ENCODE measurements at regions not wholly inside any gene's neighbourhood (a gene's known extent, or its start where the extent isn't known, plus 50 kb on each side); places are given as distances from the start of the nearest gene placed in this dataset.
A peak's percentile ranks its signal among the peaks of the same experiment; 100 is the strongest.
"Not testable (repeated sequence)": the region's sequence is repeated elsewhere in the genome, so short reads cannot be mapped to it uniquely, and the experiment has no call there.

- DNase-seq, result no peak
These were observed 269.4 kb downstream of the CRLF2 start for GRCh38 chrX:943035-943434.

DNA sequence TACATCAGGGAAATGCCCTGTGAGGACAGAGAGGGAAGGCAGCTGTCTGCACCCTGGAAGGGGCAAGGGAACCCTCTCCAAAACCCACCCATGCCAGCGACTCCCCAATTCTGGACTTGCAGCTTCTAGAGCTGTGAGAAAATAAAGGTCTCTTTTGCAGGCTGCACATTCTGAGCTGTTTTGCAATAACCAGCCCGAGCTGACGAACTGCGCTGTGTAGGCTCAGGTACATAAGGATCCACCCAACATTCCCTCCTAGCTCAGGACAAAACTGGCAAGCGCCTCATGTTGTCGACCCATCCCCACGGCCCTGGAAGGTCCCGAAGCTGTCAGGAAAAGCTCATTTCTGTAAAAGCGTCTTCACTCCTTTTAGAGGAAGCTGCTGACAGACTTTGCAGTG, 271.8 kb downstream of the CRLF2 start:
- DNase-seq, result no peak

DNA sequence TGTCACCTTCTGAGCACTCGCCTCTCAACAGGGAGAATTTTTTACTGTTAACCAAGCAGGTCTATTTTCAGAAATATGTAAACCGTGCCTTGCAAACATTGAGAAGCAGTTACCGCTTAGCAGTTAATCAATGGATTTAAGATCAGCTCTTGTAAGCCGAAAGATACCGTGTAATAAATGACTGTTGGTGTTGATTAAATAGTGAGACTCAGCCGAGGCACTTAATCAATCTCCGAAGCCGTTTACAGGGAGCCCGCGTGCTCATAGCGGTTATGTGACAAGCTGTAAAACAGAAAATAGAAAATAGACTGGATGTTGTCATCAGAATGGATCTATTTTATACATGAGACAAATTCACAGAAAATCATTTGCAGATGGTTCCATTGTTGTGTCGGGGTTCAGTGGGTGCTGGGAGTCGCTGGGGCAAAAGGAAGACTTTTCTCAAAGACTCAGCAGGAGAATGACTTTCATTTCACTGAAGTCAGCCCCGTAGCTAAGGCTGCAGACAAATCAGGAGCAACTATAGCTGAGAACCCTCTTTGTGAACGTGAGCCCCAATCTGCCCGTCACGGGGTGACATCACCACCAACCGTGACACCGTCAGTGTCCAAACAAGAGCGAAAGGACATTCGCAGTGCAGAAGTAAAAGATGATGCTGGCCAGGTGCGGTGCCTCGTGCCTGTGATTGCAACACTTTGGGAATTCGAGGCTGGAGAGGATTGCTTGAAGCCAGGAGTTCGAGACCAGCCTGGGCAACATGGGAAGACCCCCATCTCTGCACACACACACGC, 275.3 kb downstream of the CRLF2 start:
- no peak for DNase-seq

- no peak for DNase-seq
These were observed 278.8 kb downstream of the CRLF2 start for GRCh38 chrX:933611-934010.

DNA sequence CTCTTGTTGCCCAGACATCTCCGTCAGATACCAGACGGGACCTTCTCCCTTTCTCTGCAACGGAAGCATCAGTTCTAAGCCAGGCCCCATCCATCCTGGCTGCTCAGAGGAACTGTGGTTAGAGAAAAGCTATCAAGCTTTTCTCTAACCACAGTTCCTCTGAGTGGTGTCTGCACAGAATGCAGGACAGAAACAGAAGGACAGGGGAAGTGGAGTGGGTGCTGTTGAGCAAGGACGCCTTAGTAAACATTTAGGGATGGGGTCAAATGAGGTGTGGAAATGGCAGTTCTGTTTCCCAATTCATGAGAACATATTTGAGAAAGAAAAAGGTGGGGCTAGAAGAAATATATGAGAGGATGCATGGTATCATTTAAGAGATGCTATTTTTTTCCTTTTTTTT, 283.8 kb downstream of the CRLF2 start:
- DNase-seq, result no peak

DNA sequence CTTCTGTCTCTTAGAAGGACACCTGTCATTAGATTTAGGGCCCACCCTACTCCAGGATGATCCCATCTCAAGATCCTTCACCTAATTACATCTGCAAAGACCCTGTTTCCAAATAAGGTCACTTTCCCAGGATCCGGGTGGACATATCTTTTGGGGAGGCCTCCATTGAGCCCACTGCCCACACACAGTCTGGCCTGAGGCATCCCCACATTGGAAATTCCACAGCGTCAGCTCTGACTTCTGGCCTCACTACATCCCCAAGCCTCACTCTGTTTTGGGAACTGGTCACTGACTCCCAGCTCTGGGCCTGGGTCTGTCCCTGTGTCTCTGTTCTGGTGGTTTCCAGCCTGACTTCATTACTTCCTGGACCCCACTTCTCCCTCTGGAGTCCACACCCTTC, 285.5 kb downstream of the CRLF2 start:
- DNase-seq, result no peak

GRCh38 chrX:926070-926469, 286.4 kb downstream of the CRLF2 start:
- no peak for DNase-seq

DNA sequence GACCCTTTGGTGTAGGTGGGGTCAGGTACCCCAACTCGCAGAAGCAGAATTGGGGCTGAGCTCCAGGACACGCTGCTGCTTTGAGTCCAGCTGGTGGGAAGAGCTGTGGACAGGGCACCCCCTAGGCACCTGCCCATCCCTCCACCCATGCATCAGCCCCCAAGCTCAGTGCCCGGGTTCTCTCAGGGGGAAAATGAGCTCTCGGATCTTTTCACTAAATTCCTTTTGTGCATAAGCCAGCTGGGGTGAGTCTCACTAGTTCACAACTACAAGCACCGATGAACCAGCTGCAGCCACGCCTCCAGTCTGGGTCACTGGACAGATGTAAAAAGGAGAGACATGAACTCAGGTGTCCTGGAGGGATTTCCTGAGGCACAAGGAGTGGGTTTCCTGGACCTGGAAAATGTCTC, 286.8 kb downstream of the CRLF2 start:
- no peak for DNase-seq

GRCh38 chrX:925094-925493, 287.4 kb downstream of the CRLF2 start:
- no peak for DNase-seq

- no peak for DNase-seq
These were observed 288.4 kb downstream of the CRLF2 start for GRCh38 chrX:924017-924416.

- DNase-seq, result peak; percentile 67
These were observed 289.7 kb downstream of the SHOX start for GRCh38 chrX:920234-920799.

- no peak for DNase-seq
These were observed 285.6 kb downstream of the SHOX start for GRCh38 chrX:916230-916599.

DNA sequence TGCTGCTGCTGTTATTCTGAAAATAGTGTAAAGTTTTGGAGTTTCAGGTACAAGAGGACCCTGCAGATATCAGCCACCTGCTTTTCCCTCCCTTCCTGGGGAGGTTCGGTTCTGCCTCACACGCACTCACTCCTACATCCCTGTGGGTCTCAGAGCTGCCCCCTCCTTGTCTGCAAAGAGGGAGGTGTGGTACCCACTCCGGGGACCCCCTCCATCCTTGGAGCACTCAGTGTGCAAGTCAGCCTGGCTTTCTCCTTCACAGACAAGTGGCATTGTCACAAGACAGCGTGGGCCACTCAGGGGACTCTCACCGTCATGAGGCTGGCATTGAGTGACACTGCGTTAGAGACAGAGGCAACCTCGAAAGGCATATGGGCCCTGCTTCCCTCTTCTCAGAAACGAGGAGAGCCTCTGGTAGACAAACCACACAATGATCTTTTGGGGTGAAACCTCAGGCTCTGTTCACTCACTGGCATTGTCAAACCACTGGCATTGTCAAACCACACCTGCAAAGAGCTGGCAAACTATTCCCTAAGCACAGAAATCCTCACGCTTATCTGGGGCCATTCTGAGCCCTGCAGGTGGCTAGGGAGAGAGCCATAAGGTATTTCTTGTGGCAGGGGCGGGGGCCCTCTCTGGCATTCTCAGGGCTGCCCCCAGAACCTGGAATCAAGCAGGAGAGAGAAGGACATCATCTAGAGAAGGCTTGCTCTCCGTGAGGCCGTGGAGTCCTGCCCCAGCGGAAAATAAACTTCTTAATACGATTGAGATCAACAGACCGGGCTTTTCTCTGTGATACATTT, 285.0 kb downstream of the SHOX start:
- DNase-seq, result no peak

GRCh38 chrX:914206-914605, 283.6 kb downstream of the SHOX start:
- DNase-seq, result no peak

DNA sequence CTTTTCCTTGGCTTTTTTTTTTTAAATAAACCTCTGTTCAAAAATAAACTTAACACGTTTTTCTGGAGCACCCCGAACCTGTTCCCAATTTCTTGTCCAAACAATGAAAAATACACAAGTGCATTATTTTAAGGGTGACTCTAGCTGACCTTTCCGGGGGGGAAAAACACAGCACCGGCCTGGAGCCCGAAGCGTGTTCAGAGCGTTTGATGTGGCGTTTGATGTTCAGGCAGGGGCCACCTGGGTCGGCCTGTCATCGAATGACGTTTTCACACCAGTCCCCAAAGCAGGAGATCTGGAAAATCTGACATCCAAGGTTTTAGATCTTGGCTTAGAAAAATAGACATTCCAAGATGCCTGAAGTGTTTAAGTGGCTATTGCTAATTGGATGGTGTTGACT, 282.1 kb downstream of the SHOX start:
- DNase-seq, result no peak

DNA sequence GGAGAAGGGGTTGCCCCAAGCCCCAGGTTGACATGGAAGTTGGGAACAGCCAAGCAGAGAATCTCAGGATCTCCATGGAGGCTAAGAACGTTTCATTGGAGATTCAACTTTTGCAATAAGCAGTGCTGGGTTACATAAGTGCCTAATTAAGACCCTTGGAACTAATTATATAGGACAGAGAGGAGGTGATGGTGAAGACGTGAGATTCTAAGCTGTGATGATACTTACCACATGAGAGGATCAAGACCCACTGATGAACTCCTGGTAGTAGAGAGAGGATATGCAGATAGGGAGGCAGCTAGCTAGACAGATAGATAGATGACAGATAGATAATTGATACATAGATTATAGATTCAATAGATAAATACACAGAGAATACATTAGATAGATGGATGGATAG, 278.5 kb downstream of the SHOX start:
- DNase-seq, result not testable (repeated sequence)

- DNase-seq, result no peak
These were observed 276.0 kb downstream of the SHOX start for GRCh38 chrX:906586-906985.

- DNase-seq, result no peak
These were observed 275.4 kb downstream of the SHOX start for GRCh38 chrX:905848-906566.

- no peak for DNase-seq
These were observed 272.5 kb downstream of the SHOX start for GRCh38 chrX:903116-903515.

GRCh38 chrX:896256-896655, 265.7 kb downstream of the SHOX start:
- peak; percentile 7 for DNase-seq

DNA sequence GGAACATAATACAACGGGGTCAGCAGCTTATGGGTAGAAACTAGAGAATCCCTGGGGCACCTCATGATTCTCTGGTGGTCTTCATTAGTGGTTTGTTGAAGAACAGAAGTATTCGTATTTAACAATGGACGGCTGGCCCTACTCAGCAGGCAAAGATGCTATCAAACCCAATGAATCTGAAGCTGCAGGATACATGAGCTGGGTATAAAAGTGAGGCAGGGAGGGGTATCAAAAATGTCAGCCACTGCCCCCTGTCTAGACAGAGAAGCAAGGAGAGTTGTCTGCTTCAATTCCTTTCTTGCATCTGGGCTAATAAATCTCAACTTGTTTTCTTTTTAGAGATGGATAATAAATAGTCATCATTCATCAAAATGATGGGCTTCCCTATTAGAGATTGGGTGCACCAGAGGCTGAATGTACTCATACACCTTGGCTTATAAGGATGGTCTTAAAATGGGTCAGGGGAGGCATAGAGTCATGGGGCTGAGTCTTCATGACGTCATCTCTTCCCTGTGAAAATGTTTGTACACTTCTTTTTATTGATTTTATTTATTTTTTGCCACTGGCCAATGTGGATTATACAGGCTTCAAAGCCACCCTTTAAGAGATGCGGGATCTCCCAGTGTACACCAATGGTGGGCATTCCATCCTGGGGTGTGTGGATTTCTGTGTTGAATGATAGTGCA, 259.5 kb downstream of the SHOX start:
- peak; percentile 8 for DNase-seq

DNA sequence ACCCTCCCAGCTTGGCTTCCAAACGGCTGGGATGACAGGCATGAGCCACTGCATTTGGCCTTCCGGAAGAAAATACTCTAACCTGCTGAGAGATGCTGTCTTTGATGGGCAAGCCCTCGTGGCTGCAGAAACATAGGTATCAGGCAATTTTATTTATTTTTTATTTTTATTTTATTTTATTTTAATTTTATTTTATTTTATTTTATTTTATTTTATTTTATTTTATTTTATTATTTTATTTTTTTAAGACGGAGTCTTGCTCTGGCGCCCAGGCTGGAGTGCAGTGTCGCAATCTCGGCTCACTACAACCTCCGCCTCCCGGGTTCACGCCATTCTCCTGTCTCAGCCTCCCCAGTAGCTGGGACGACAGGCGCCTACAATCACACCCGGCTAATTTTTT, 257.1 kb downstream of the SHOX start:
- DNase-seq, result not testable (repeated sequence)

- no peak for DNase-seq
These were observed 253.0 kb downstream of the SHOX start for GRCh38 chrX:883588-883987.

All from islet precursor cell (in vitro differentiated cells).